ENCODE measurements at regions not wholly inside any gene's neighbourhood (a gene's known extent, or its start where the extent isn't known, plus 50 kb on each side); places are given as distances from the start of the nearest gene placed in this dataset.

DNA sequence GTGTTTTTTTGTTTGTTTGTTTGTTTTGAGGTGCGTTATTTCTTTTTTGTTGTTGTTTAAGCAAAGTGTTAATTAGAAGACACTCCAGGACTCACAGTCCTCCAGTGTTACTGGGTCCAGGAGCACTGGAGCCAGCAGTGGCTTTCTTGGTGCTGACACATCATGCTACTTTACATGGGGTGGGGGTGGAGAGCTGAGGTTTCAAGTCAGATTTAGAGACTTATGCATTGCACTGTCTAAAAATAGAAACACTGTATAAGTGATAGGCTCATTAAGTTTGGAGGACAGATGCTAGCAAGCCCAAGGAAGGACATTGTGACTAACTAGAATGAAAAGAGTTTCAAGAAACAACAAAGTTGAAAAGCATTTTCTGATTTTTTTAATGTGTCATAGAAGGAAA, 2209.2 kb downstream of the MAT2B start:
- H3K27ac ChIP-seq (ENCODE audit: low read depth, low read length), result no peak overlapping the region
- H3K4me3 ChIP-seq (ENCODE audit: low read depth in 1 of 5, low read length in 5 of 5), result no peak overlapping the region
- H3K4me1 ChIP-seq (ENCODE audit: control insufficient read depth in 5 of 5, insufficient read depth in 5 of 5, low read length in 5 of 5), result no peaks in the 10 kb centered on the region
- H3K36me3 ChIP-seq (ENCODE audit: control insufficient read depth in 5 of 5, insufficient read depth in 5 of 5, low read length in 5 of 5), result no peaks in the 10 kb centered on the region
- H3K9me3 ChIP-seq (ENCODE audit: control insufficient read depth in 5 of 5, low read length in 5 of 5), result no peaks in the 10 kb centered on the region
- no peaks in the 10 kb centered on the region for H3K27me3 ChIP-seq (ENCODE audit: control insufficient read depth in 5 of 5, insufficient read depth in 4 of 5, low read length in 5 of 5)
- H3K9ac ChIP-seq (ENCODE audit: low read length in 5 of 5), result no peak overlapping the region

DNA sequence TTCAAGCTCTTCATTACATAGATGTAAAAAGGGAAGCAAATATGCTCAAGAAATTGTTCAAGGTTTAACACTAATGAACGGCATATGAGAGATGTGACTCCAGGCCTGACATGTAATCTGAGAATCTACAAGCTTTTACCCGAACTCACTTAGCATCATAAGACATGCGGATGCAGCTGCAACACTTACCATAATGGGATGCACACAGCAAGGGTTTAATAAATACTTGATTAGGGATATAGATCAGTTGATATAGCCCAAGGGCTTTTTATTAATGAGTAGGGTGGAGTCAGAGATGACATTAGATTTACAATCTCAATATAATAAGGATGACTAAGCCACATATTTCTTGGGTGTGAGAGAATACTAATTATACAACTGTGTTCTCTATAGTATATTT, 2215.5 kb downstream of the MAT2B start:
- H3K4me3 ChIP-seq (ENCODE audit: low read depth in 1 of 5, low read length in 5 of 5), result no peak overlapping the region
- H3K36me3 ChIP-seq (ENCODE audit: control insufficient read depth in 5 of 5, insufficient read depth in 5 of 5, low read length in 5 of 5), result no peaks in the 10 kb centered on the region
- H3K4me1 ChIP-seq (ENCODE audit: control insufficient read depth in 5 of 5, insufficient read depth in 5 of 5, low read length in 5 of 5), result no peaks in the 10 kb centered on the region
- no peak overlapping the region for H3K9ac ChIP-seq (ENCODE audit: low read length in 5 of 5)
- no peak overlapping the region for H3K27ac ChIP-seq (ENCODE audit: low read depth, low read length)
- no peaks in the 10 kb centered on the region for H3K9me3 ChIP-seq (ENCODE audit: control insufficient read depth in 5 of 5, low read length in 5 of 5)
- no peaks in the 10 kb centered on the region for H3K27me3 ChIP-seq (ENCODE audit: control insufficient read depth in 5 of 5, insufficient read depth in 4 of 5, low read length in 5 of 5)

DNA sequence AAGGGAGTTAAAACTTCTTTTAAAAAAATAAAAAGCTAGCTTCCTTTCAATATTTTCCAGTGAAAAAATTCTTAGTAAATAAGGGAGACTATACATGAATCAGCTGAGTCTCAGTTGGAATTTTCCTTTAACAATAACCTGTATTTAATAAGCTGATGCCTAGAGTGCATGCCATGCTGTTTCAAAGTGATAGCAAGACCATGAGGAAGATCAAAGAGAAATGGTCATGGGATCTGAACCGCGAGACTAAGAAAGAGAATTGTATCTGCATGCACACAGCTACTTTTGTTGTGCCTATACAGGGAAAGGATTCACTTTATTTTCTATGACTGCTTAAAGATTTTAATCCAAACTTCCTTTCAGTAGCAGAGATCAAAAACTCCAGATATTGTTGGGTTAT, 2217.0 kb downstream of the MAT2B start:
- Histone ChIP-seq H3K4me3 (ENCODE audit: low read depth in 1 of 5, low read length in 5 of 5) (no peak overlapping the region), H3K27me3 (ENCODE audit: control insufficient read depth in 5 of 5, insufficient read depth in 4 of 5, low read length in 5 of 5) (no peaks in the 10 kb centered on the region), H3K9ac (ENCODE audit: low read length in 5 of 5) (no peak overlapping the region), H3K9me3 (ENCODE audit: control insufficient read depth in 5 of 5, low read length in 5 of 5) (no peaks in the 10 kb centered on the region), H3K27ac (ENCODE audit: low read depth, low read length) (no peak overlapping the region), H3K36me3 (ENCODE audit: control insufficient read depth in 5 of 5, insufficient read depth in 5 of 5, low read length in 5 of 5) (no peaks in the 10 kb centered on the region), H3K4me1 (ENCODE audit: control insufficient read depth in 5 of 5, insufficient read depth in 5 of 5, low read length in 5 of 5) (no peaks in the 10 kb centered on the region)

DNA sequence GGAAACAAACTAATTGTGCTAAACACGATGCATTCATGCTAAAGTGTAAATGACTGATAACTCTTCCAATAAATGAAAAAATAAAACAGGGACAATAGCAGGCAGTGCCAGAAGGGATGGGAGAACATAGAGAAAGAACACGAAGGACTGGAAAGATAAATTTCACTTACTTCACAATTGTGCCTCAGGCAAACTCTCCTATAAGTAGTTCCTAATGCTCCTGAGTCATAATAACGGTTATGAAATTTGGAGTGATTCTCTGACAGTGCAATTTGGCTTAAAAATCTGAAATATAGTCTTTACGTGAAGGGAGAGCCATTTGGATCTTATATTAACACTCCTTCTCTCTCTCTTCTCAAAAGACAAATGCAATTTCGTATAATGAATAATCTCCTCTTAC, 2218.5 kb downstream of the MAT2B start:
- Histone ChIP-seq H3K27me3 (ENCODE audit: control insufficient read depth in 5 of 5, insufficient read depth in 4 of 5, low read length in 5 of 5) (no peaks in the 10 kb centered on the region), H3K4me1 (ENCODE audit: control insufficient read depth in 5 of 5, insufficient read depth in 5 of 5, low read length in 5 of 5) (no peaks in the 10 kb centered on the region), H3K27ac (ENCODE audit: low read depth, low read length) (no peak overlapping the region), H3K9ac (ENCODE audit: low read length in 5 of 5) (no peak overlapping the region), H3K9me3 (ENCODE audit: control insufficient read depth in 5 of 5, low read length in 5 of 5) (no peaks in the 10 kb centered on the region), H3K4me3 (ENCODE audit: low read depth in 1 of 5, low read length in 5 of 5) (no peak overlapping the region), H3K36me3 (ENCODE audit: control insufficient read depth in 5 of 5, insufficient read depth in 5 of 5, low read length in 5 of 5) (no peaks in the 10 kb centered on the region)

DNA sequence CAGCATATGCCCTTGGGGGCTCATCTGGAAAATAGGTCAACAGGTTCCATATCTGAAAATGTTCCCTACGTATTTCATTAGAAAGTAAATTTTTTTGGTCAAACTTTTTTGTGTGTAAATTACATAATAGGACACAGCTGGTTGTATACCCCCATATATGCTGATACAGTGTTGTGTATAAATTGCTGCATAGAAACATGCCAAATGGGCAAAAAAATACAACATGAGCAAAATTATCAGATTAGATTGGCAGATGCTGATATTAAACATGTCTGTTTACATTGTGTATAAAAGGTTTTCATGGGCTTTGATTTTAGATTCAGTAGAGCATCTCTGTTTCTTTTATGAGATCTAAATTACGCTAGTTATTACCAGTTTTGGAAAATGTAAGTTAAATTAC, 2223.0 kb downstream of the MAT2B start:
- Histone ChIP-seq H3K4me1 (ENCODE audit: control insufficient read depth in 5 of 5, insufficient read depth in 5 of 5, low read length in 5 of 5) (no peaks in the 10 kb centered on the region), H3K4me3 (ENCODE audit: low read depth in 1 of 5, low read length in 5 of 5) (no peak overlapping the region), H3K9ac (ENCODE audit: low read length in 5 of 5) (no peak overlapping the region), H3K9me3 (ENCODE audit: control insufficient read depth in 5 of 5, low read length in 5 of 5) (no peaks in the 10 kb centered on the region), H3K27me3 (ENCODE audit: control insufficient read depth in 5 of 5, insufficient read depth in 4 of 5, low read length in 5 of 5) (no peaks in the 10 kb centered on the region), H3K36me3 (ENCODE audit: control insufficient read depth in 5 of 5, insufficient read depth in 5 of 5, low read length in 5 of 5) (no peaks in the 10 kb centered on the region), H3K27ac (ENCODE audit: low read depth, low read length) (no peak overlapping the region)

DNA sequence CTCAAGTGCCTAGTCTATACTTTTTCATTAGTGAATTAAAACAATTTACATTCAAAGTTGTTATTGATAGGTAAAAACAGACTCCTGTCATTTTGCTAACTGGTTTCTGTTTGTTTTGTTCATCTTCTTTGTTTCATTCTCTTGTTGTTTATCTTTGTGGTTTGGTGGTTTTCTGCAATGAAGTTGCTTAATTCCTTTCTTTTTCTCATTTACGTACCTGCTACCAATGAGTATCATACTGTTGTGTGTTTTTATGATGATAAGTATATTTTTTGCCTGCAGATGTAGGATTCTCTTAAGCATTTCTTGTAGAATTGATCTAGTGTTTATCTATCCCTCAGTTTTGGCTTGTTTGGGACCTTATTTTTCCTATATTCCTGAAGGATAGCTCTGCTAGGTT, 2230.0 kb downstream of the MAT2B start:
- Histone ChIP-seq H3K4me3 (ENCODE audit: low read depth in 1 of 5, low read length in 5 of 5) (no peak overlapping the region), H3K27me3 (ENCODE audit: control insufficient read depth in 5 of 5, insufficient read depth in 4 of 5, low read length in 5 of 5) (peaks cover 0 to 5% (median 0%) of the 10 kb centered on the region in 5 donors), H3K4me1 (ENCODE audit: control insufficient read depth in 5 of 5, insufficient read depth in 5 of 5, low read length in 5 of 5) (no peaks in the 10 kb centered on the region), H3K27ac (ENCODE audit: low read depth, low read length) (no peak overlapping the region), H3K36me3 (ENCODE audit: control insufficient read depth in 5 of 5, insufficient read depth in 5 of 5, low read length in 5 of 5) (no peaks in the 10 kb centered on the region), H3K9me3 (ENCODE audit: control insufficient read depth in 5 of 5, low read length in 5 of 5) (peaks cover 0 to 12% (median 9%) of the 10 kb centered on the region in 5 donors), H3K9ac (ENCODE audit: low read length in 5 of 5) (no peak overlapping the region)

DNA sequence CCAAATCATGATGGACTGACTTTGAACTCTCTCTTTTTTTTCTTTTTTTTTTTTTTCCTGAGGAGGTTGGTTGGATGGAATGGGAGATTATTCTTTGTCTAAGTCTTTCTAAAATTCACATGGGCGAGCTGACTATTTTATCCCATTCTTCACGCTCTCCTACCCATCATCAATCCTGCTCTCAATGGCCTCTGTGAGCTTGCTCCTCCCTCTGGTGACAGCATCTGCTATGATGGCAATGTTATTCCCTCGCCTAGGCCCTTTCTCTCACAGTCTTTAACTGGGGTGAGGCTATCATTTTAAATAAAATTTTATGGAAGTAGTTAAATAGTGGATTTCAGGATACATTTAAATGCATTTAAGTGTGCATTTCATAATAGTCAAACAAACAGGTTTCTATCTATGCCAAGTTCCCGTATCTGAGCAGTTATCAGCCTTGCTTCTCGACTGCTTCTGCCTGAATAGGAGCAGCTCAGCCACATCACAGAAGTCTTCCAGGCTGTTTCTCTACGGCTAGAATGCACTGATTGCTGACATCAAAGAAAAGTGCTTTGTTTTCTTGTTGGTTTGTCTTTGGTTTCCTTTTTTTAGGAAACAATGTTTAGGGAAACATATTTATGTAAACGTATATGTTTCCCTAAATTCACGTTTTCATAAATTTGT, 2233.8 kb downstream of the MAT2B start:
- Histone ChIP-seq H3K36me3 (ENCODE audit: control insufficient read depth in 5 of 5, insufficient read depth in 5 of 5, low read length in 5 of 5) (no peaks in the 10 kb centered on the region), H3K4me1 (ENCODE audit: control insufficient read depth in 5 of 5, insufficient read depth in 5 of 5, low read length in 5 of 5) (no peaks in the 10 kb centered on the region), H3K9ac (ENCODE audit: low read length in 5 of 5) (no peak overlapping the region), H3K27me3 (ENCODE audit: control insufficient read depth in 5 of 5, insufficient read depth in 4 of 5, low read length in 5 of 5) (peaks cover 0 to 5% (median 0%) of the 10 kb centered on the region in 5 donors), H3K27ac (ENCODE audit: low read depth, low read length) (no peak overlapping the region), H3K4me3 (ENCODE audit: low read depth in 1 of 5, low read length in 5 of 5) (no peak overlapping the region), H3K9me3 (ENCODE audit: control insufficient read depth in 5 of 5, low read length in 5 of 5) (peaks cover 0 to 12% (median 9%) of the 10 kb centered on the region in 5 donors)

DNA sequence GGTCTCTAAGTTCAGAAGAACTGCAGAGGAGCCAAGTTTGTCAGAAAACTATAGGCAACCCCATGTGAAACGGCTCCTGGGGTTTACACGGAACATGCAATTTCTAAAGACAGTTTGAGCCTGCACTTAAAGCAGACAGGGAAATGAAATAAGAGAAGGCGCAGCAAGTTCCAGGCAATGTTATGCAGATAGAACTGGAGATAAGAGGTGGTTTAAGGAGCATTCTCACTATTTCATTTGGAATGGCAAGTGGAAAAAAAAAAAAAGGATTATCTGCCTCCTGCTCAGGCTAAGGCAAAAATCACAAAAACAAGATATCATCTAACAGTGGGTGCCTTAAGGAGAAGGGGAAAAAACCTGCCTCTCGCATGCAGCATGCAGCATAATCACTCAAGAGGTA, 2252.4 kb downstream of the MAT2B start:
- Histone ChIP-seq H3K9me3 (ENCODE audit: control insufficient read depth in 5 of 5, low read length in 5 of 5) (no peaks in the 10 kb centered on the region), H3K4me3 (ENCODE audit: low read depth in 1 of 5, low read length in 5 of 5) (no peak overlapping the region), H3K27ac (ENCODE audit: low read depth, low read length) (no peak overlapping the region), H3K27me3 (ENCODE audit: control insufficient read depth in 5 of 5, insufficient read depth in 4 of 5, low read length in 5 of 5) (no peaks in the 10 kb centered on the region), H3K4me1 (ENCODE audit: control insufficient read depth in 5 of 5, insufficient read depth in 5 of 5, low read length in 5 of 5) (no peaks in the 10 kb centered on the region), H3K9ac (ENCODE audit: low read length in 5 of 5) (no peak overlapping the region), H3K36me3 (ENCODE audit: control insufficient read depth in 5 of 5, insufficient read depth in 5 of 5, low read length in 5 of 5) (no peaks in the 10 kb centered on the region)

DNA sequence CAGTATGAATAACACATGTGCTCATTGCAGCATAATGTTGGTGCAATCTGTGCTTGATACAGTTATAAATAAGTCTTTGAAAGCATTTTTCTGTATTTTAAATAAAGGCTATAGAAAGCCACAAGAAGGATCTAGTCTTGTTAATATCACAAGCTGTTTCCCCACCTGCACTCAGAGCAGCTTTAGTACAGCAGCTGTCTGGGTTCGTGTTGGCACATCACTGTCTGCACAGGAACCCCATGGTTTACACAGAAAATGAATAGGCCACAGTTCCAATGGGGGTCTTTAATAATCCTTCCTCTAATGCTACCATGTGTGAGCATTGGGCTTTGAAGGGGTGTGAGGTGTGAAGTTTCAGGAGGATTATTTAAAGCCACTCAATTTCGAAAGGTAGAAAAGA, 2269.7 kb downstream of the MAT2B start:
- no peak overlapping the region for H3K27ac ChIP-seq (ENCODE audit: low read depth, low read length)
- no peaks in the 10 kb centered on the region for H3K4me1 ChIP-seq (ENCODE audit: control insufficient read depth in 5 of 5, insufficient read depth in 5 of 5, low read length in 5 of 5)
- H3K9me3 ChIP-seq (ENCODE audit: control insufficient read depth in 5 of 5, low read length in 5 of 5), result no peaks in the 10 kb centered on the region
- H3K4me3 ChIP-seq (ENCODE audit: low read depth in 1 of 5, low read length in 5 of 5), result no peak overlapping the region
- H3K9ac ChIP-seq (ENCODE audit: low read length in 5 of 5), result no peak overlapping the region
- no peaks in the 10 kb centered on the region for H3K27me3 ChIP-seq (ENCODE audit: control insufficient read depth in 5 of 5, insufficient read depth in 4 of 5, low read length in 5 of 5)
- no peaks in the 10 kb centered on the region for H3K36me3 ChIP-seq (ENCODE audit: control insufficient read depth in 5 of 5, insufficient read depth in 5 of 5, low read length in 5 of 5)

DNA sequence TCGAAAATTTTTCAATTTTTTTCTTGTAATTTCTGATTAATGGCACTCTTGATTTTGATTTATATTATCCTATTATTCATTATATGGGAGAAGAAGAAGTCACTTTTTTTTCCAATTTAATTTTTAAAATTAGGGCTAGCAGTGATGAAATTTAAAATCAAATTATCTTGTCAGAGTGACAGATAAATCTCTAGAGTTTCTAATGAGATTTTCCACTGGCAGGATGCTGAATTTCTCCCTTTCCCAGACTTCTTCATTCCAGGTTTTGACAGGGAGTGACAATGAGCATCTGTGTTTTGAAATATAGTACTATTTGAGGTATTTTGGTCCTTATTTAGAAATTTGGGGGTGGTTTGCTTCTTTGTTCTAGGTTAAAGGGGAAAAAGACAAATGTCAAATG, 2274.1 kb downstream of the MAT2B start:
- no peaks in the 10 kb centered on the region for H3K4me1 ChIP-seq (ENCODE audit: control insufficient read depth in 5 of 5, insufficient read depth in 5 of 5, low read length in 5 of 5)
- no peak overlapping the region for H3K27ac ChIP-seq (ENCODE audit: low read depth, low read length)
- H3K27me3 ChIP-seq (ENCODE audit: control insufficient read depth in 5 of 5, insufficient read depth in 4 of 5, low read length in 5 of 5), result no peaks in the 10 kb centered on the region
- no peaks in the 10 kb centered on the region for H3K36me3 ChIP-seq (ENCODE audit: control insufficient read depth in 5 of 5, insufficient read depth in 5 of 5, low read length in 5 of 5)
- no peaks in the 10 kb centered on the region for H3K9me3 ChIP-seq (ENCODE audit: control insufficient read depth in 5 of 5, low read length in 5 of 5)
- H3K4me3 ChIP-seq (ENCODE audit: low read depth in 1 of 5, low read length in 5 of 5), result no peak overlapping the region
- H3K9ac ChIP-seq (ENCODE audit: low read length in 5 of 5), result no peak overlapping the region

DNA sequence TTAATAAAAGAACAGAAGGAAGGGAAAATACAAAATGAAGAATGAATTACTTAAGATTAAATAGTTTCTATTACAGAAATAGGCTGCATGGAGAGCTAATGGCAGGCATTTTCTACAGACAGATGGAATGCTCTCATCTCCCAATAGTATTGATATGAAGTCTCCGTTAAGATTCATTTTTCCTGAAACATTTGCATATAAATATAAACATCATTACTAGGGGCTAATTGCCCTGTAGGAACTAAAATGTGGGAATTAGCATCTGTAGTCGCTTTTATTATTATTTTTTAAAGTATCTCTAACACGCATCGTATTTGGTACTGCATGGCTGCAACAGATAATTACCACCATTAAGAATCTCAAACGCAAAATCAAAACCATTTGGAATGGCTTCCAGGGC, 2275.5 kb downstream of the MAT2B start:
- H3K36me3 ChIP-seq (ENCODE audit: control insufficient read depth in 5 of 5, insufficient read depth in 5 of 5, low read length in 5 of 5), result no peaks in the 10 kb centered on the region
- H3K27ac ChIP-seq (ENCODE audit: low read depth, low read length), result no peak overlapping the region
- no peaks in the 10 kb centered on the region for H3K4me1 ChIP-seq (ENCODE audit: control insufficient read depth in 5 of 5, insufficient read depth in 5 of 5, low read length in 5 of 5)
- no peaks in the 10 kb centered on the region for H3K27me3 ChIP-seq (ENCODE audit: control insufficient read depth in 5 of 5, insufficient read depth in 4 of 5, low read length in 5 of 5)
- no peak overlapping the region for H3K9ac ChIP-seq (ENCODE audit: low read length in 5 of 5)
- no peak overlapping the region for H3K4me3 ChIP-seq (ENCODE audit: low read depth in 1 of 5, low read length in 5 of 5)
- no peaks in the 10 kb centered on the region for H3K9me3 ChIP-seq (ENCODE audit: control insufficient read depth in 5 of 5, low read length in 5 of 5)

Measured in subcutaneous abdominal adipose tissue (tissue), 5 donors.